Right cardiac atrium (tissue), 5 donors: ENCODE measurements at regions not wholly inside any gene's neighbourhood (a gene's known extent, or its start where the extent isn't known, plus 50 kb on each side); places are given as distances from the start of the nearest gene placed in this dataset.

ENCODE experiments used
- ATAC-seq, 2 donors: fragments of 200-7000 bp; cut with Tn5 transposase; one replicate each; pipeline versions ENCODE4 v1.8.0 to v1.9.1; 2020; ENCODE audit warnings: moderate library complexity in 2 of 2, mild to moderate bottlenecking in 1 of 2
- DNase-seq, 3 donors: peaks; one replicate each; pipeline ENCODE4 v3.0.0-alpha.2; 2020
- H3K27ac ChIP-seq: one replicate; pipeline ENCODE4 v1.5.1; 2013; ENCODE audit warnings: mild to moderate bottlenecking, low read length, control low read depth, moderate library complexity
- H3K27me3 ChIP-seq: one replicate; pipeline ENCODE4 v1.6.1; 2013; ENCODE audit not compliant: control insufficient read depth, insufficient read depth
- H3K4me1 ChIP-seq: one replicate; pipeline ENCODE4 v1.6.1; 2013; ENCODE audit warnings: low read length; ENCODE audit not compliant: control insufficient read depth, insufficient read depth
- H3K4me3 ChIP-seq: one replicate; pipeline ENCODE4 v1.5.1; 2013; ENCODE audit warnings: low read length, control low read depth
- H3K9me3 ChIP-seq: one replicate; pipeline ENCODE4 v1.6.1; 2013; ENCODE audit warnings: low read length; ENCODE audit not compliant: control insufficient read depth
- WGBS: extraction: QIAGEN DNeasy Blood & Tissue Kit; methylation state at CpG from one replicate; pipeline ENCODE4 v1.1.7; 2013; 5-methylcytosine and 5-hydroxymethylcytosine counted together
- intact Hi-C, 4 donors: fragments of 100-400 bp; cut with DNase I; formaldehyde crosslinking; loops; one replicate each; pipeline versions ENCODE4 v1.11.0 to v1.14.0; 2022 to 2023
- donor health status: healthy with polysubstance abuse.
- donor health status: DM: no; HTN: yes; CAD: no.
- donor health status: DM: no; HTN: no; CAD: no.
- donor health status: DM: no; HTN: yes; CAD: no; lungs with severe emphysema.
- donor health status: DM: yes; HTN: yes; CAD: no.

- no peak overlapping the region for H3K27ac ChIP-seq
- intact Hi-C loops: no loop called here
- WGBS: 69% methylated on average over 6 of the region's 6 CpGs
- ATAC-seq (no peak), DNase-seq (no peak)
- no peaks in the 10 kb centered on the region for H3K27me3 ChIP-seq
- H3K9me3 ChIP-seq: no peaks in the 10 kb centered on the region
- H3K4me3 ChIP-seq: no peak overlapping the region
- no peaks in the 10 kb centered on the region for H3K4me1 ChIP-seq
These were observed 358.8 kb downstream of the CMPK2 start for GRCh38 chr2:6506859-6507258.

- DNase-seq: no peak
- no peak overlapping the region for H3K4me3 ChIP-seq
- H3K9me3 ChIP-seq: no peaks in the 10 kb centered on the region
- no peak overlapping the region for H3K27ac ChIP-seq
- WGBS: 79% methylated on average over 1 of the region's 1 CpG
- no peaks in the 10 kb centered on the region for H3K4me1 ChIP-seq
- intact Hi-C loops: no loop called here
- no peak for ATAC-seq
- no peaks in the 10 kb centered on the region for H3K27me3 ChIP-seq
These were observed 355.2 kb downstream of the CMPK2 start for GRCh38 chr2:6510532-6510931.

GRCh38 chr2:6512589-6512988 is 353.1 kb downstream of the CMPK2 start:
- Histone ChIP-seq H3K4me3 (no peak overlapping the region), H3K4me1 (no peaks in the 10 kb centered on the region), H3K9me3 (no peaks in the 10 kb centered on the region), H3K27ac (no peak overlapping the region), H3K27me3 (no peaks in the 10 kb centered on the region)
- ATAC-seq (no peak), DNase-seq (no peak)
- WGBS: 94% methylated on average over 2 of the region's 2 CpGs
- intact Hi-C loops: no loop called here

- Histone ChIP-seq H3K9me3 (no peaks in the 10 kb centered on the region), H3K4me1 (no peaks in the 10 kb centered on the region), H3K27ac (no peak overlapping the region), H3K27me3 (no peaks in the 10 kb centered on the region), H3K4me3 (no peak overlapping the region)
- ATAC-seq (no peak), DNase-seq (no peak)
- intact Hi-C loops: no loop called here
- WGBS: 62% methylated on average over 6 of the region's 6 CpGs
These were observed 349.0 kb downstream of the CMPK2 start for GRCh38 chr2:6516674-6517073.

- WGBS: 64% methylated on average over 1 of the region's 1 CpG
- intact Hi-C loops: no loop called here
- ATAC-seq (no peak), DNase-seq (no peak)
- H3K27me3 ChIP-seq: no peaks in the 10 kb centered on the region
- H3K4me3 ChIP-seq: no peak overlapping the region
- no peak overlapping the region for H3K27ac ChIP-seq
- H3K4me1 ChIP-seq: no peaks in the 10 kb centered on the region
- H3K9me3 ChIP-seq: no peaks in the 10 kb centered on the region
These were observed 347.3 kb downstream of the CMPK2 start for GRCh38 chr2:6518361-6518760.

GRCh38 chr2:6523476-6523875 is 342.2 kb downstream of the CMPK2 start:
- H3K9me3 ChIP-seq: no peaks in the 10 kb centered on the region
- 67% methylated on average over 9 of the region's 9 CpGs for WGBS
- H3K27ac ChIP-seq: no peak overlapping the region
- intact Hi-C loops: no loop called here
- no peak overlapping the region for H3K4me3 ChIP-seq
- H3K4me1 ChIP-seq: no peaks in the 10 kb centered on the region
- H3K27me3 ChIP-seq: no peaks in the 10 kb centered on the region
- no peak for DNase-seq
- no peak for ATAC-seq

- Histone ChIP-seq H3K27me3 (no peaks in the 10 kb centered on the region), H3K9me3 (no peaks in the 10 kb centered on the region), H3K27ac (no peak overlapping the region), H3K4me3 (no peak overlapping the region), H3K4me1 (no peaks in the 10 kb centered on the region)
- WGBS: 50% methylated on average over 13 of the region's 13 CpGs
- intact Hi-C loops: no loop called here
- no peak for ATAC-seq
- no peak for DNase-seq
These were observed 340.8 kb downstream of the CMPK2 start for GRCh38 chr2:6524691-6525474.

GRCh38 chr2:6525475-6525964 is 340.2 kb downstream of the CMPK2 start:
- DNase-seq (no peak), ATAC-seq (no peak)
- Histone ChIP-seq H3K27ac (no peak overlapping the region), H3K4me3 (no peak overlapping the region), H3K27me3 (no peaks in the 10 kb centered on the region), H3K4me1 (no peaks in the 10 kb centered on the region), H3K9me3 (no peaks in the 10 kb centered on the region)
- 66% methylated on average over 6 of the region's 6 CpGs for WGBS
- intact Hi-C loops: no loop called here

- intact Hi-C loops: no loop called here
- no peak overlapping the region for H3K4me3 ChIP-seq
- 74% methylated on average over 6 of the region's 6 CpGs for WGBS
- no peaks in the 10 kb centered on the region for H3K9me3 ChIP-seq
- DNase-seq (no peak), ATAC-seq (no peak)
- no peak overlapping the region for H3K27ac ChIP-seq
- no peaks in the 10 kb centered on the region for H3K27me3 ChIP-seq
- no peaks in the 10 kb centered on the region for H3K4me1 ChIP-seq
These were observed 339.4 kb downstream of the CMPK2 start for GRCh38 chr2:6526093-6526824.

GRCh38 chr2:6531304-6531703 is 334.4 kb downstream of the CMPK2 start:
- ATAC-seq: no peak
- no peaks in the 10 kb centered on the region for H3K27me3 ChIP-seq
- H3K4me1 ChIP-seq: no peaks in the 10 kb centered on the region
- intact Hi-C loops: no loop called here
- H3K4me3 ChIP-seq: no peak overlapping the region
- 83% methylated on average over 2 of the region's 2 CpGs for WGBS
- no peak overlapping the region for H3K27ac ChIP-seq
- no peaks in the 10 kb centered on the region for H3K9me3 ChIP-seq
- no peak for DNase-seq

- ATAC-seq: no peak
- H3K9me3 ChIP-seq: no peaks in the 10 kb centered on the region
- DNase-seq: no peak
- WGBS: 38% methylated on average over 10 of the region's 10 CpGs
- no peak overlapping the region for H3K27ac ChIP-seq
- H3K4me1 ChIP-seq: no peaks in the 10 kb centered on the region
- intact Hi-C loops: no loop called here
- H3K27me3 ChIP-seq: peaks cover 4% of the 10 kb centered on the region
- H3K4me3 ChIP-seq: no peak overlapping the region
These were observed 330.1 kb downstream of the CMPK2 start for GRCh38 chr2:6535572-6535971.
